ENCODE measurements at regions not wholly inside any gene's neighbourhood (a gene's known extent, or its start where the extent isn't known, plus 50 kb on each side); places are given as distances from the start of the nearest gene placed in this dataset.

GRCh38 chr13:59203855-59204254, 959.9 kb downstream of the DIAPH3 start:
- no peaks in the 10 kb centered on the region for H3K36me3 ChIP-seq (ENCODE audit: control insufficient read depth, insufficient read depth, low read length)
- no peaks in the 10 kb centered on the region for H3K9me3 ChIP-seq (ENCODE audit: control insufficient read depth, insufficient read depth, low read depth, low read length)
- no peak overlapping the region for H3K4me3 ChIP-seq (ENCODE audit: low read depth, low read length)
- H3K27ac ChIP-seq (ENCODE audit: low read depth, low read length): no peak overlapping the region
- no peak overlapping the region for H3K9ac ChIP-seq (ENCODE audit: low read length)
- no peaks in the 10 kb centered on the region for H3K27me3 ChIP-seq (ENCODE audit: control insufficient read depth, insufficient read depth, low read length)
- no peaks in the 10 kb centered on the region for H3K4me1 ChIP-seq (ENCODE audit: control insufficient read depth, insufficient read depth, low read length)

GRCh38 chr13:59205501-59205900, 958.2 kb downstream of the DIAPH3 start:
- Histone ChIP-seq H3K36me3 (ENCODE audit: control insufficient read depth, insufficient read depth, low read length) (no peaks in the 10 kb centered on the region), H3K4me1 (ENCODE audit: control insufficient read depth, insufficient read depth, low read length) (no peaks in the 10 kb centered on the region), H3K9ac (ENCODE audit: low read length) (no peak overlapping the region), H3K9me3 (ENCODE audit: control insufficient read depth, insufficient read depth, low read depth, low read length) (no peaks in the 10 kb centered on the region), H3K27ac (ENCODE audit: low read depth, low read length) (no peak overlapping the region), H3K27me3 (ENCODE audit: control insufficient read depth, insufficient read depth, low read length) (no peaks in the 10 kb centered on the region), H3K4me3 (ENCODE audit: low read depth, low read length) (no peak overlapping the region)

- Histone ChIP-seq H3K4me1 (ENCODE audit: control insufficient read depth, insufficient read depth, low read length) (0 out of 2 replicates have a peak, but pooled peaks cover 6% of the 10 kb centered on the region), H3K4me3 (ENCODE audit: low read depth, low read length) (no peak overlapping the region), H3K27ac (ENCODE audit: low read depth, low read length) (no peak overlapping the region), H3K9me3 (ENCODE audit: control insufficient read depth, insufficient read depth, low read depth, low read length) (no peaks in the 10 kb centered on the region), H3K36me3 (ENCODE audit: control insufficient read depth, insufficient read depth, low read length) (no peaks in the 10 kb centered on the region), H3K9ac (ENCODE audit: low read length) (no peak overlapping the region), H3K27me3 (ENCODE audit: control insufficient read depth, insufficient read depth, low read length) (no peaks in the 10 kb centered on the region)
Measured at GRCh38 chr13:59208405-59209195, 955.1 kb downstream of the DIAPH3 start.

- H3K27me3 ChIP-seq (ENCODE audit: control insufficient read depth, insufficient read depth, low read length): no peaks in the 10 kb centered on the region
- no peak overlapping the region for H3K9ac ChIP-seq (ENCODE audit: low read length)
- 0 out of 2 replicates have a peak, but pooled peaks cover 6% of the 10 kb centered on the region for H3K4me1 ChIP-seq (ENCODE audit: control insufficient read depth, insufficient read depth, low read length)
- no peak overlapping the region for H3K4me3 ChIP-seq (ENCODE audit: low read depth, low read length)
- no peak overlapping the region for H3K27ac ChIP-seq (ENCODE audit: low read depth, low read length)
- H3K36me3 ChIP-seq (ENCODE audit: control insufficient read depth, insufficient read depth, low read length): no peaks in the 10 kb centered on the region
- no peaks in the 10 kb centered on the region for H3K9me3 ChIP-seq (ENCODE audit: control insufficient read depth, insufficient read depth, low read depth, low read length)
Measured at GRCh38 chr13:59210543-59210942, 953.2 kb downstream of the DIAPH3 start.

GRCh38 chr13:59211606-59212005, 952.1 kb downstream of the DIAPH3 start:
- Histone ChIP-seq H3K27me3 (ENCODE audit: control insufficient read depth, insufficient read depth, low read length) (no peaks in the 10 kb centered on the region), H3K4me3 (ENCODE audit: low read depth, low read length) (no peak overlapping the region), H3K9me3 (ENCODE audit: control insufficient read depth, insufficient read depth, low read depth, low read length) (no peaks in the 10 kb centered on the region), H3K9ac (ENCODE audit: low read length) (no peak overlapping the region), H3K27ac (ENCODE audit: low read depth, low read length) (no peak overlapping the region), H3K4me1 (ENCODE audit: control insufficient read depth, insufficient read depth, low read length) (0 out of 2 replicates have a peak, but pooled peaks cover 6% of the 10 kb centered on the region), H3K36me3 (ENCODE audit: control insufficient read depth, insufficient read depth, low read length) (no peaks in the 10 kb centered on the region)

GRCh38 chr13:59229401-59229800, 934.3 kb downstream of the DIAPH3 start:
- H3K4me1 ChIP-seq (ENCODE audit: control insufficient read depth, insufficient read depth, low read length): 0 out of 2 replicates have a peak, but pooled peaks cover 2% of the 10 kb centered on the region
- no peaks in the 10 kb centered on the region for H3K36me3 ChIP-seq (ENCODE audit: control insufficient read depth, insufficient read depth, low read length)
- no peak overlapping the region for H3K4me3 ChIP-seq (ENCODE audit: low read depth, low read length)
- H3K27ac ChIP-seq (ENCODE audit: low read depth, low read length): no peak overlapping the region
- H3K27me3 ChIP-seq (ENCODE audit: control insufficient read depth, insufficient read depth, low read length): no peaks in the 10 kb centered on the region
- H3K9me3 ChIP-seq (ENCODE audit: control insufficient read depth, insufficient read depth, low read depth, low read length): no peaks in the 10 kb centered on the region
- no peak overlapping the region for H3K9ac ChIP-seq (ENCODE audit: low read length)

GRCh38 chr13:59229861-59230260, 933.9 kb downstream of the DIAPH3 start:
- Histone ChIP-seq H3K27me3 (ENCODE audit: control insufficient read depth, insufficient read depth, low read length) (no peaks in the 10 kb centered on the region), H3K9ac (ENCODE audit: low read length) (no peak overlapping the region), H3K36me3 (ENCODE audit: control insufficient read depth, insufficient read depth, low read length) (no peaks in the 10 kb centered on the region), H3K27ac (ENCODE audit: low read depth, low read length) (no peak overlapping the region), H3K4me1 (ENCODE audit: control insufficient read depth, insufficient read depth, low read length) (0 out of 2 replicates have a peak, but pooled peaks cover 2% of the 10 kb centered on the region), H3K9me3 (ENCODE audit: control insufficient read depth, insufficient read depth, low read depth, low read length) (no peaks in the 10 kb centered on the region), H3K4me3 (ENCODE audit: low read depth, low read length) (no peak overlapping the region)

GRCh38 chr13:59230484-59231264, 933.1 kb downstream of the DIAPH3 start:
- Histone ChIP-seq H3K27ac (ENCODE audit: low read depth, low read length) (no peak overlapping the region), H3K4me3 (ENCODE audit: low read depth, low read length) (no peak overlapping the region), H3K27me3 (ENCODE audit: control insufficient read depth, insufficient read depth, low read length) (no peaks in the 10 kb centered on the region), H3K9me3 (ENCODE audit: control insufficient read depth, insufficient read depth, low read depth, low read length) (no peaks in the 10 kb centered on the region), H3K9ac (ENCODE audit: low read length) (no peak overlapping the region), H3K36me3 (ENCODE audit: control insufficient read depth, insufficient read depth, low read length) (no peaks in the 10 kb centered on the region), H3K4me1 (ENCODE audit: control insufficient read depth, insufficient read depth, low read length) (no peaks in the 10 kb centered on the region)

GRCh38 chr13:59236309-59236919, 927.3 kb downstream of the DIAPH3 start:
- H3K36me3 ChIP-seq (ENCODE audit: control insufficient read depth, insufficient read depth, low read length): no peaks in the 10 kb centered on the region
- no peaks in the 10 kb centered on the region for H3K4me1 ChIP-seq (ENCODE audit: control insufficient read depth, insufficient read depth, low read length)
- H3K9me3 ChIP-seq (ENCODE audit: control insufficient read depth, insufficient read depth, low read depth, low read length): no peaks in the 10 kb centered on the region
- no peak overlapping the region for H3K9ac ChIP-seq (ENCODE audit: low read length)
- no peaks in the 10 kb centered on the region for H3K27me3 ChIP-seq (ENCODE audit: control insufficient read depth, insufficient read depth, low read length)
- H3K4me3 ChIP-seq (ENCODE audit: low read depth, low read length): no peak overlapping the region
- H3K27ac ChIP-seq (ENCODE audit: low read depth, low read length): no peak overlapping the region

- no peaks in the 10 kb centered on the region for H3K36me3 ChIP-seq (ENCODE audit: control insufficient read depth, insufficient read depth, low read length)
- no peak overlapping the region for H3K4me3 ChIP-seq (ENCODE audit: low read depth, low read length)
- no peaks in the 10 kb centered on the region for H3K9me3 ChIP-seq (ENCODE audit: control insufficient read depth, insufficient read depth, low read depth, low read length)
- no peak overlapping the region for H3K27ac ChIP-seq (ENCODE audit: low read depth, low read length)
- no peaks in the 10 kb centered on the region for H3K27me3 ChIP-seq (ENCODE audit: control insufficient read depth, insufficient read depth, low read length)
- no peaks in the 10 kb centered on the region for H3K4me1 ChIP-seq (ENCODE audit: control insufficient read depth, insufficient read depth, low read length)
- no peak overlapping the region for H3K9ac ChIP-seq (ENCODE audit: low read length)
Measured at GRCh38 chr13:59236944-59237343, 926.8 kb downstream of the DIAPH3 start.

- H3K4me3 ChIP-seq (ENCODE audit: low read depth, low read length): no peak overlapping the region
- H3K9ac ChIP-seq (ENCODE audit: low read length): no peak overlapping the region
- no peaks in the 10 kb centered on the region for H3K27me3 ChIP-seq (ENCODE audit: control insufficient read depth, insufficient read depth, low read length)
- H3K4me1 ChIP-seq (ENCODE audit: control insufficient read depth, insufficient read depth, low read length): no peaks in the 10 kb centered on the region
- H3K36me3 ChIP-seq (ENCODE audit: control insufficient read depth, insufficient read depth, low read length): no peaks in the 10 kb centered on the region
- H3K27ac ChIP-seq (ENCODE audit: low read depth, low read length): no peak overlapping the region
- no peaks in the 10 kb centered on the region for H3K9me3 ChIP-seq (ENCODE audit: control insufficient read depth, insufficient read depth, low read depth, low read length)
Measured at GRCh38 chr13:59247171-59247570, 916.6 kb downstream of the DIAPH3 start.
